OCI-LY3 (cell line): ENCODE measurements at regions not wholly inside any gene's neighbourhood (a gene's known extent, or its start where the extent isn't known, plus 50 kb on each side); places are given as distances from the start of the nearest gene placed in this dataset.

Experiments
- H2AFZ ChIP-seq: fragments of 200-600, 300-600 bp; shearing (Covaris generic); 2 replicates; pipeline ENCODE4 v1.6.0; 2014; ENCODE audit warnings: antibody characterized with exemption, low read depth, low read length
- H3K27ac ChIP-seq: fragments of 200-600, 300-600 bp; sonication (generic); 2 replicates; pipeline ENCODE4 v1.5.1; 2014; ENCODE audit warnings: mild to moderate bottlenecking, low read length, moderate library complexity, mixed read lengths
- H3K27me3 ChIP-seq: fragments of 200-600, 300-600 bp; sonication (generic); 2 replicates; pipeline ENCODE4 v1.6.1; 2014; ENCODE audit warnings: low read depth, low read length, mixed read lengths
- H3K36me3 ChIP-seq: fragments of 200-600, 300-600 bp; sonication (generic); replicated peaks from 2 replicates; pipeline ENCODE3; 2014; ENCODE audit warnings: low read depth, low read length, mixed read lengths
- H3K4me1 ChIP-seq: fragments of 300-600, 200-600 bp; sonication (generic); 2 replicates; pipeline ENCODE4 v1.6.1; 2014; ENCODE audit warnings: low read length, mixed read lengths
- H3K4me2 ChIP-seq: fragments of 200-600, 300-600 bp; sonication (generic); 2 replicates; pipeline ENCODE4 v1.6.1; 2014; ENCODE audit warnings: low read length, mixed read lengths
- H3K4me3 ChIP-seq: fragments of 300-600, 200-600 bp; sonication (generic); 2 replicates; pipeline ENCODE4 v1.5.1; 2014; ENCODE audit warnings: antibody characterized with exemption, mild to moderate bottlenecking, low read length, moderate library complexity
- H3K79me2 ChIP-seq: fragments of 300-600, 200-600 bp; shearing (Covaris generic); 2 replicates; pipeline ENCODE4 v1.6.1; 2014; ENCODE audit warnings: mild to moderate bottlenecking, low read length, mixed read lengths
- H3K9ac ChIP-seq: fragments of 300-600, 200-600 bp; shearing (Covaris generic); 2 replicates; pipeline ENCODE4 v1.6.0; 2014; ENCODE audit warnings: mild to moderate bottlenecking, low read length, moderate library complexity
- H3K9me3 ChIP-seq: fragments of 200-600, 300-600 bp; shearing (Covaris generic); 2 replicates; pipeline ENCODE4 v1.6.1; 2014; ENCODE audit warnings: low read length, mixed read lengths; ENCODE audit not compliant: insufficient read depth
- H4K20me1 ChIP-seq: fragments of 200-600, 300-600 bp; sonication (generic); 2 replicates; pipeline ENCODE4 v1.6.1; 2016; ENCODE audit warnings: low read length, mixed read lengths; ENCODE audit not compliant: insufficient read depth
- EZH2phosphoT487 ChIP-seq: fragments of 200-600 bp; shearing (Covaris generic); IDR thresholded peaks from 2 replicates; pipeline ENCODE4 v1.6.1; 2018; ENCODE audit warnings: antibody characterized with exemption, mixed run types, low read depth
- TF ChIP-seq, protein P1 (sequence below): fragments of 200-600, 300-600 bp; sonication (generic); IDR thresholded peaks from 2 replicates; pipeline ENCODE4 v1.5.1; 2014; ENCODE audit warnings: antibody characterized with exemption, low read length, low read depth

GRCh38 chr1:29516063-29516820 lies 279.9 kb downstream of the PTPRU start:
- H3K4me1 ChIP-seq = no peaks in the 10 kb centered on the region
- no peak overlapping the region for H3K27ac ChIP-seq
- no peaks in the 10 kb centered on the region for H3K27me3 ChIP-seq
- H3K4me3 ChIP-seq = no peak overlapping the region
- no peaks in the 10 kb centered on the region for H3K9me3 ChIP-seq
- H3K9ac ChIP-seq = no peak overlapping the region
- no peaks in the 10 kb centered on the region for H4K20me1 ChIP-seq
- TF ChIP-seq EZH2phosphoT487 = no peak
- TF ChIP-seq, protein P1, sequence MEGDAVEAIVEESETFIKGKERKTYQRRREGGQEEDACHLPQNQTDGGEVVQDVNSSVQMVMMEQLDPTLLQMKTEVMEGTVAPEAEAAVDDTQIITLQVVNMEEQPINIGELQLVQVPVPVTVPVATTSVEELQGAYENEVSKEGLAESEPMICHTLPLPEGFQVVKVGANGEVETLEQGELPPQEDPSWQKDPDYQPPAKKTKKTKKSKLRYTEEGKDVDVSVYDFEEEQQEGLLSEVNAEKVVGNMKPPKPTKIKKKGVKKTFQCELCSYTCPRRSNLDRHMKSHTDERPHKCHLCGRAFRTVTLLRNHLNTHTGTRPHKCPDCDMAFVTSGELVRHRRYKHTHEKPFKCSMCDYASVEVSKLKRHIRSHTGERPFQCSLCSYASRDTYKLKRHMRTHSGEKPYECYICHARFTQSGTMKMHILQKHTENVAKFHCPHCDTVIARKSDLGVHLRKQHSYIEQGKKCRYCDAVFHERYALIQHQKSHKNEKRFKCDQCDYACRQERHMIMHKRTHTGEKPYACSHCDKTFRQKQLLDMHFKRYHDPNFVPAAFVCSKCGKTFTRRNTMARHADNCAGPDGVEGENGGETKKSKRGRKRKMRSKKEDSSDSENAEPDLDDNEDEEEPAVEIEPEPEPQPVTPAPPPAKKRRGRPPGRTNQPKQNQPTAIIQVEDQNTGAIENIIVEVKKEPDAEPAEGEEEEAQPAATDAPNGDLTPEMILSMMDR = no peak
- H2AFZ ChIP-seq = no peak overlapping the region
- H3K4me2 ChIP-seq = no peak overlapping the region
- H3K36me3 ChIP-seq = no peaks in the 10 kb centered on the region
- H3K79me2 ChIP-seq = no peaks in the 10 kb centered on the region

DNA sequence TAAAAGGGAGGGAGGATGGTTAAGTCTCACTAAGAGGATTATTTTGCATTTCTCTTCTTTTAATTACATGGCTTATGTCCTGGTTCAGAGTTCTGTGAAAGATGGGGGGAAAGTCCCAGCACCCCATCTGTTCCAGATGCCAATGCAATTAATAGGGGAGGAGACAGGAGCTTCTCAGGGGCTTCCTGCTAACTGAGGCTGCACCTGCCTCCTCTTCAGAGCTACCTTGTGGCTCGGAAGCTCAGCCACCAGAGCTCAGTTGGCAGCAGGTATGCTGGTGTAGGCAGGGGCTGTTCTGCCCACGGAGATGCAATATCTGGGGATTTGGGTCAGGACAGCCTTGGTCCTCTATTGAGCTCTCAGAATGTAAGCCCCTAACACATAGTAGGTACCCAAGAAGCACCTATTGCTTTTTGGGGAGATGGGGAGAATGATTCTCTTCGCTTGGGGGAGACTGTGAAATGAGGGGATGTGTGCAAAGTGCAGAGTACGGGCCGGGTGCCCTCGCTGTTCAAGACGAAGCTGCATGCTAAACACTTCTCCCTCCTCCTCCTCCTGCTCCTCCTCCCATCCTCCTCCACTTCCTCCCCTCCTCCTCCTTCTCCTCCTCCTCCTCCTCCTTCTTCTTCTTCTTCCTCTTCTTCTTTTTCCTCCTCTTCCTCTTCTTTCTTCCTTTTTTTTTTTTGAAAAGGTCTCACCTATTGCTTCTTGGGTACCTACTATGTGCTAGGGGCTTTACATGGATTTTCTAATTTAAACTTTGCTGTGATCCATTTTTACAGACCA lies 279.0 kb downstream of the PTPRU start:
- no peak overlapping the region for H3K4me2 ChIP-seq
- no peaks in the 10 kb centered on the region for H4K20me1 ChIP-seq
- TF ChIP-seq EZH2phosphoT487 = no peak
- TF ChIP-seq, protein P1 = no peak
- no peaks in the 10 kb centered on the region for H3K9me3 ChIP-seq
- no peak overlapping the region for H3K4me3 ChIP-seq
- H3K79me2 ChIP-seq = no peaks in the 10 kb centered on the region
- no peaks in the 10 kb centered on the region for H3K36me3 ChIP-seq
- H3K27ac ChIP-seq = no peak overlapping the region
- H3K9ac ChIP-seq = no peak overlapping the region
- no peak overlapping the region for H2AFZ ChIP-seq
- H3K27me3 ChIP-seq = no peaks in the 10 kb centered on the region
- no peaks in the 10 kb centered on the region for H3K4me1 ChIP-seq

DNA sequence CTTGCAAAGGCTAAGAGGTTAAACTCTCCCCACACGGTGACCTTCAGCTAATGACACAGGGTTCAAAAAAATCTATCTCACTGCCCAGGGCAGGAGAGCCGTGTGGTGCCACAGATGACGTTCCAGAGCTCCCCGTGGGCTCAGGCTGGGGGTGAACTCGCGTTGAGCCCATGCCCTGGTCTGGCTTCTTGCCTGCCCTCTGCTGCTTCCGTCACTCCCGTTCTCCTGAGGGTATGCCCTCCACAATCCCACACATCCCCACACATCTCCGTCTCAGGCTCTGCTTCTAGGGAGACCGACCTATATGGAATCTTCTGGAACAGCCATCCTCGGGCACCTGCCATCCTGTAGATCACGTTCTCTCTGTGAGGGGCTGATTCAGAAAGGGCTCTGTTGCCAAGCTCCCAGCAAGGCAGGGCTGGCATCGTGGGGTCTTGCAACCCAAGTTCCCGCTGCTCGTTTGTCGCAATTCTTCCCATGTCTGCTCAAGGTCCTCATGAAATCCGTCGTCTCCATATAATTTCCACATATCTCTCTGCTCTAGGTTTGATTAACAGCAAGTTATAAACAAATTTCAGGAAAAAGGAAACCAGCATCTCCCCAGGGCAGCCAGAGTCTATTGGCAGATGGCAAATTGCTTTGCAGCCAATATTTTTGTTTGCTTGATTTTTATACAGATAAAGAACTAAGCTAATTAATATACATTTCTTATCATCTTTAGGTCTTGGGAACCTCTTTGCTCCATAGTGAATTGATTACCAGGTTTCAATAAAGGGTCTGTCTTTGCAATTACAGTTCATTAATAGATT lies 278.2 kb downstream of the PTPRU start:
- no peak overlapping the region for H3K4me3 ChIP-seq
- H3K79me2 ChIP-seq = no peaks in the 10 kb centered on the region
- H3K27ac ChIP-seq = no peak overlapping the region
- H3K27me3 ChIP-seq = 0 out of 2 replicates have a peak, but pooled peaks cover 7% of the 10 kb centered on the region
- H3K4me1 ChIP-seq = no peaks in the 10 kb centered on the region
- H4K20me1 ChIP-seq = no peaks in the 10 kb centered on the region
- no peaks in the 10 kb centered on the region for H3K36me3 ChIP-seq
- no peak overlapping the region for H3K9ac ChIP-seq
- H3K9me3 ChIP-seq = no peaks in the 10 kb centered on the region
- no peak overlapping the region for H2AFZ ChIP-seq
- H3K4me2 ChIP-seq = no peak overlapping the region
- TF ChIP-seq, protein P1 = no peak
- TF ChIP-seq EZH2phosphoT487 = no peak
